Upper lobe of left lung (tissue), 6 donors: ENCODE measurements at regions not wholly inside any gene's neighbourhood (a gene's known extent, or its start where the extent isn't known, plus 50 kb on each side); places are given as distances from the start of the nearest gene placed in this dataset.

Experiments
- ATAC-seq, 2 donors: fragments of 200-7000 bp; cut with Tn5 transposase; one replicate each; pipeline ENCODE4 v1.9.1; 2022; ENCODE audit warnings: mild to moderate bottlenecking in 2 of 2, moderate library complexity in 2 of 2; ENCODE audit not compliant: low FRiP score in 2 of 2
- DNase-seq, 2 donors: peaks; one replicate each; pipeline ENCODE4 v3.0.0-alpha.2; 2019 to 2020
- H3K27ac ChIP-seq, 4 donors: fragments of 200-600 bp; sonication (generic); one replicate each; pipeline ENCODE4 v1.5.1; 2016 to 2019
- H3K27me3 ChIP-seq, 4 donors: fragments of 200-600 bp; sonication (generic); one replicate each; pipeline ENCODE4 v1.5.1; 2017 to 2019
- H3K36me3 ChIP-seq, 4 donors: fragments of 200-600 bp; sonication (generic); one replicate each; pipeline ENCODE4 v1.5.1; 2016 to 2019
- H3K4me1 ChIP-seq, 4 donors: fragments of 200-600 bp; sonication (generic); one replicate each; pipeline ENCODE4 v1.5.1; 2018 to 2019
- H3K4me3 ChIP-seq, 4 donors: fragments of 200-600 bp; sonication (generic); one replicate each; pipeline ENCODE4 v1.5.1; 2017 to 2019; ENCODE audit warnings: mild to moderate bottlenecking in 2 of 4, moderate library complexity in 1 of 4
- H3K9me3 ChIP-seq, 4 donors: fragments of 200-600 bp; sonication (generic); one replicate each; pipeline ENCODE4 v1.5.1; 2018 to 2019
- CTCF ChIP-seq, 6 experiments: fragments of 450-650 bp in 4 of 6; fragments of 200-600 bp in 2 of 6; sonication (generic) in 2 of 6; IDR thresholded peaks; one replicate each; pipeline ENCODE4 v1.5.1; 2016 to 2019; ENCODE audit warnings: antibody characterized with exemption in 6 of 6
- EP300 ChIP-seq, 4 donors: sonication (generic); formaldehyde crosslinking; IDR thresholded peaks; one replicate each; pipeline ENCODE4 v1.5.1; 2017; ENCODE audit warnings: antibody characterized with exemption in 4 of 4, control low read depth in 2 of 4
- POLR2A ChIP-seq, 4 donors: fragments of 450-650 bp; IDR thresholded peaks; one replicate each; pipeline ENCODE4 v1.5.1; 2016 to 2017; ENCODE audit warnings: antibody characterized with exemption in 4 of 4, mild to moderate bottlenecking in 2 of 4
- POLR2AphosphoS5 ChIP-seq, 2 donors: sonication (generic); formaldehyde crosslinking; IDR thresholded peaks; one replicate each; pipeline ENCODE4 v1.5.1; 2017; ENCODE audit warnings: antibody characterized with exemption in 2 of 2
- WGBS, 2 donors: methylation state at CpG; one replicate each; pipeline ENCODE4 v1.1.5; 2017 to 2018; 5-methylcytosine and 5-hydroxymethylcytosine counted together
- donor health status: DM: no; HTN: no; CAD: no; lungs with moderate emphysema.
- donor health status: DM: no; HTN: yes; CAD: no; lungs with severe emphysema.

- H3K9me3 ChIP-seq: no peaks in the 10 kb centered on the region
- ATAC-seq (no peak), DNase-seq (no peak)
- H3K36me3 ChIP-seq: no peaks in the 10 kb centered on the region
- no peak for TF ChIP-seq POLR2AphosphoS5 (IDR thresholded peaks at IDR 0.05)
- TF ChIP-seq POLR2A (IDR thresholded peaks at IDR 0.05): no peak
- no peak for TF ChIP-seq CTCF (IDR thresholded peaks at IDR 0.05)
- no peak for TF ChIP-seq EP300 (IDR thresholded peaks at IDR 0.05)
- no peaks in the 10 kb centered on the region for H3K4me1 ChIP-seq
- no peak overlapping the region for H3K4me3 ChIP-seq
- no peaks in the 10 kb centered on the region for H3K27me3 ChIP-seq
- no peak overlapping the region for H3K27ac ChIP-seq
- WGBS, 2 donors: 70 to 90% methylated on average over 2 of the region's 2 CpGs
These were observed 191.7 kb upstream of the CAMK1G start for GRCh38 chr1:209391792-209392191.

GRCh38 chr1:209395169-209395568, 188.3 kb upstream of the CAMK1G start:
- DNase-seq: no peak
- H3K36me3 ChIP-seq: no peaks in the 10 kb centered on the region
- ATAC-seq: no peak
- H3K4me3 ChIP-seq: no peak overlapping the region
- TF ChIP-seq POLR2AphosphoS5 (IDR thresholded peaks at IDR 0.05): no peak
- no peak for TF ChIP-seq POLR2A (IDR thresholded peaks at IDR 0.05)
- no peak for TF ChIP-seq EP300 (IDR thresholded peaks at IDR 0.05)
- TF ChIP-seq CTCF (IDR thresholded peaks at IDR 0.05): no peak
- H3K27me3 ChIP-seq: no peaks in the 10 kb centered on the region
- WGBS, 2 donors: 30 to 37% methylated on average over 7 of the region's 7 CpGs
- peaks cover 0 to 8% (median 5%) of the 10 kb centered on the region in 4 donors for H3K4me1 ChIP-seq
- H3K27ac ChIP-seq: no peak overlapping the region
- H3K9me3 ChIP-seq: no peaks in the 10 kb centered on the region

GRCh38 chr1:209397371-209397770, 186.1 kb upstream of the CAMK1G start:
- ATAC-seq (no peak), DNase-seq (no peak)
- no peak for TF ChIP-seq CTCF (IDR thresholded peaks at IDR 0.05)
- no peak for TF ChIP-seq POLR2AphosphoS5 (IDR thresholded peaks at IDR 0.05)
- TF ChIP-seq EP300 (IDR thresholded peaks at IDR 0.05): no peak
- TF ChIP-seq POLR2A (IDR thresholded peaks at IDR 0.05): no peak
- Histone ChIP-seq H3K4me1 (peaks cover 0 to 8% (median 5%) of the 10 kb centered on the region in 4 donors), H3K27ac (peak overlapping the region in 1 of 4 donors; percentile 12), H3K36me3 (no peaks in the 10 kb centered on the region), H3K27me3 (no peaks in the 10 kb centered on the region), H3K9me3 (no peaks in the 10 kb centered on the region), H3K4me3 (no peak overlapping the region)
- 61 to 65% methylated on average over 6 of the region's 6 CpGs for WGBS, 2 donors

- no peak for ATAC-seq
- H3K4me1 ChIP-seq: peaks cover 0 to 8% (median 5%) of the 10 kb centered on the region in 4 donors
- DNase-seq: no peak
- H3K9me3 ChIP-seq: no peaks in the 10 kb centered on the region
- WGBS, 2 donors: 85 to 89% methylated on average over 3 of the region's 3 CpGs
- H3K36me3 ChIP-seq: no peaks in the 10 kb centered on the region
- H3K27me3 ChIP-seq: no peaks in the 10 kb centered on the region
- TF ChIP-seq EP300 (IDR thresholded peaks at IDR 0.05) (no peak), POLR2A (IDR thresholded peaks at IDR 0.05) (no peak), CTCF (IDR thresholded peaks at IDR 0.05) (no peak), POLR2AphosphoS5 (IDR thresholded peaks at IDR 0.05) (no peak)
- peak overlapping the region in 1 of 4 donors; percentile 12 for H3K27ac ChIP-seq
- H3K4me3 ChIP-seq: no peak overlapping the region
These were observed 185.6 kb upstream of the CAMK1G start for GRCh38 chr1:209397910-209398309.

GRCh38 chr1:209398313-209398991, 185.1 kb upstream of the CAMK1G start:
- Histone ChIP-seq H3K4me1 (peaks cover 0 to 8% (median 5%) of the 10 kb centered on the region in 4 donors), H3K4me3 (no peak overlapping the region), H3K36me3 (no peaks in the 10 kb centered on the region), H3K27me3 (no peaks in the 10 kb centered on the region), H3K27ac (no peak overlapping the region), H3K9me3 (no peaks in the 10 kb centered on the region)
- TF ChIP-seq CTCF (IDR thresholded peaks at IDR 0.05) (no peak), POLR2A (IDR thresholded peaks at IDR 0.05) (no peak), EP300 (IDR thresholded peaks at IDR 0.05) (no peak), POLR2AphosphoS5 (IDR thresholded peaks at IDR 0.05) (no peak)
- ATAC-seq (peak; percentile 66 to 79), DNase-seq (peak; percentile 6 to 23)
- 32 to 54% methylated on average over 5 of the region's 5 CpGs for WGBS, 2 donors
